ENCODE measurements at regions not wholly inside any gene's neighbourhood (a gene's known extent, or its start where the extent isn't known, plus 50 kb on each side); places are given as distances from the start of the nearest gene placed in this dataset.
A peak's percentile ranks its signal among the peaks of the same experiment; 100 is the strongest.

- DNase-seq (ENCODE audit: low read depth) = no peak
- H3K4me3 ChIP-seq (ENCODE audit: low read depth, low read length) = no peak overlapping the region
- no peak for TF ChIP-seq CTCF (conservative IDR thresholded peaks at IDR 0.05; ENCODE audit: low read depth, low read length)
These were observed 202.0 kb upstream of the SALL1 start for GRCh38 chr16:51353055-51353454.

GRCh38 chr16:51349626-51350025 is 198.6 kb upstream of the SALL1 start:
- no peak for DNase-seq (ENCODE audit: low read depth)
- no peak overlapping the region for H3K4me3 ChIP-seq (ENCODE audit: low read depth, low read length)
- TF ChIP-seq CTCF (conservative IDR thresholded peaks at IDR 0.05; ENCODE audit: low read depth, low read length) = no peak

- no peak for DNase-seq (ENCODE audit: low read depth)
- no peak overlapping the region for H3K4me3 ChIP-seq (ENCODE audit: low read depth, low read length)
- no peak for TF ChIP-seq CTCF (conservative IDR thresholded peaks at IDR 0.05; ENCODE audit: low read depth, low read length)
These were observed 192.3 kb upstream of the SALL1 start for GRCh38 chr16:51343411-51343810.

GRCh38 chr16:51341204-51341603 is 190.1 kb upstream of the SALL1 start:
- H3K4me3 ChIP-seq (ENCODE audit: low read depth, low read length) = no peak overlapping the region
- no peak for DNase-seq (ENCODE audit: low read depth)
- TF ChIP-seq CTCF (conservative IDR thresholded peaks at IDR 0.05; ENCODE audit: low read depth, low read length) = no peak

GRCh38 chr16:51337662-51338061 is 186.6 kb upstream of the SALL1 start:
- no peak for DNase-seq (ENCODE audit: low read depth)
- peak; percentile 39 for TF ChIP-seq CTCF (conservative IDR thresholded peaks at IDR 0.05; ENCODE audit: low read depth, low read length)
- no peak overlapping the region for H3K4me3 ChIP-seq (ENCODE audit: low read depth, low read length)

- H3K4me3 ChIP-seq (ENCODE audit: low read depth, low read length) = no peak overlapping the region
- no peak for DNase-seq (ENCODE audit: low read depth)
- TF ChIP-seq CTCF (conservative IDR thresholded peaks at IDR 0.05; ENCODE audit: low read depth, low read length) = no peak
These were observed 177.7 kb upstream of the SALL1 start for GRCh38 chr16:51328733-51329132.

GRCh38 chr16:51327001-51327400 is 175.9 kb upstream of the SALL1 start:
- TF ChIP-seq CTCF (conservative IDR thresholded peaks at IDR 0.05; ENCODE audit: low read depth, low read length) = no peak
- H3K4me3 ChIP-seq (ENCODE audit: low read depth, low read length) = no peak overlapping the region
- no peak for DNase-seq (ENCODE audit: low read depth)

All from epithelial cell of proximal tubule (primary cell).